GM21423 (cell line): ENCODE measurements at regions not wholly inside any gene's neighbourhood (a gene's known extent, or its start where the extent isn't known, plus 50 kb on each side); places are given as distances from the start of the nearest gene placed in this dataset.
"Not testable (repeated sequence)": the region's sequence is repeated elsewhere in the genome, so short reads cannot be mapped to it uniquely, and the experiment has no call there.

Experiments
- ATAC-seq: cut with Tn5 transposase; IDR thresholded peaks from one replicate; pipeline ENCODE4 v1.9.1; 2021; ENCODE audit warnings: mild to moderate bottlenecking, moderate library complexity; ENCODE audit not compliant: unreplicated experiment

DNA sequence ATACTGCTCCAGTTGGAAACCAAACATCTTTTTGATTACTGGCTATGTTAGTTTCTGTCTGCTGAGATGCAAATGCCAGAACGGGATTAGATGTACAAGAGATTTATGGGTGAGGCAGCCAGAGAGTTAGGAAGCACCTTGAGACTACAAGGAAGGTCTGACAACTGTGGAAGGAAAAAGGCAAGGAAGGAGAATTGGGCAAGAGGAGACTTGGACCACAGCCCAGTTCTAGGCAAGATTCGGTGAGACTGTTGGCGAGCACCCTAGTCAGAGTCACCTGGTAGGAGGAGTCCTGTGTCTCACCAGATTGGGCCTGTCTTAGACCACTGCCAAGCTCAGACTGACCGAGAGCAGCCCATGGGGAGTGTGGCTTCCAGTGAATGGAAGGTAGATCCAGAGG lies 91.8 kb upstream of the F13A1 start:
- no peak for ATAC-seq

GRCh38 chr6:6412700-6413099 lies 92.2 kb upstream of the F13A1 start:
- no peak for ATAC-seq

DNA sequence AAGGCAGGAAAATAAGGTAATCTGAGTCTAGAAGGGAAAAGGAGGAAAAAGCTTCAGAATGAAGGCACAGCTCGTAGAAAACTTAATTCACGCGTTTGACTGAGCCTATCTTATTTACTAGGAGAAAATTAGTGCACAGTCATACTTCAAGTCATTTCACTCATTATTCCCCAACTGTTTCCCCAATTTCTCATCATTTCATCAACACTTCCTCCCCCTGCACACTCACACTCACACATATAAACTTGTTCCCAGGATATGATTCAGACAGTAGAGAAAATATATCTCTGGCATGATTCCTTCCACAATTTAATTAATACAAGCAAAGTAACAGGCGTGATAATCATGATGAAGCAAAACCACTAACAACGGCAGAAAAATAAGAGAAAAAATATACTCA lies 94.5 kb upstream of the F13A1 start:
- no peak for ATAC-seq

GRCh38 chr6:6417475-6417874 lies 97.0 kb upstream of the F13A1 start:
- ATAC-seq = no peak

DNA sequence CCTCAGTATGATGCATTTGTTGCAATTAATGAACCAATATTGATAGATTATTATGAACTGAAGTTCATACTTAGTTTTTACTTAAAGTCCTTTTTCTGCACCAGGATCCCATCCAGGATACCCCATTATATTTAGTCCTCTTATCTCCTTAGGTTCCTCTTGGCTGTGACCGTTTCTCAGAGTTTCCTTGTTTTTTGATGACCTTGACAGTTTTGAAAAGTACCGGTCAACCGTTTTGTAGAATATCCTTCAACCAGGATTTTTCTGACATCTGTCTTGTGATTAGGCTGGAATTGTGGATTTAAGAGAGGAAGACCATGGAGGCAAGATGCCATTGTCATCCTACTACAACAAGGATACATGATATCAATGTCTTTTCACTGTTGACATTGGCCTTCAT lies 98.0 kb upstream of the F13A1 start:
- ATAC-seq = no peak

DNA sequence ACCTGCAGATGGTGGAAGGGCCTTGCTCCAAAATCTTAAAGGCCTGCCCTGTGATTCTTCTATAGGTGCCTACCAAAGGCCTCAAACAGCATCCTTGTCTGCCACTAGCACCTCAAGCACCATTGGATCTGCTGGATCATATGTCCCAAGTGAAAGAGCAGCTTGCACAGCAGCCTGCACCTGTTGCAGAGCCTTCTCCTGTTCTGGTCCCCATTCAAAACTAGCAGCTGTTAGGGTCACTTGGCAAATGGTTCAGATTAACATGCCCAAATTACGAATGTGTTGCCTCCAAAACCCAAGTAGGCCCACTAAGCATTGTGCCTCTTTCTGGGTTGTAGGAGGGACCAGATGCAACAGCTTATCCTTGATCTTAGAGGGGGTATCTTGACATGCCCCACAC lies 99.6 kb upstream of the F13A1 start:
- no peak for ATAC-seq

DNA sequence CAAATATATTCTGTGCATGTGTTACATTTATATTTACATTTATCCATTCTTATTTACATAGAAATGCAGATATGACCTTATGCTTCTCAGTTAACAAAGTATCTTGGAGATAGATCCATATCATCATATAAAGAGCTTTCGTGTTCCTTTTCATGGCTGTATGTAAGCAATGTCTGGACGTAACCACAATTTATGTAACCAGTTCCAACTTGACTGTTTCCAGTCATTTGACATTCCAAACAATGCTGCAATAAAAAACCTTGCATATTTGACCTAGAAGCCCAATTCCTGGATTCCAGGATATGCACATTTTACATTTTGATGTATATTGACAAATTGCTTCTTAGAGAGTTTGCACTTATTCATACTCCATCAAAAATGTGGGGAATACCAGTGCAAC lies 113.7 kb upstream of the F13A1 start:
- no peak for ATAC-seq

DNA sequence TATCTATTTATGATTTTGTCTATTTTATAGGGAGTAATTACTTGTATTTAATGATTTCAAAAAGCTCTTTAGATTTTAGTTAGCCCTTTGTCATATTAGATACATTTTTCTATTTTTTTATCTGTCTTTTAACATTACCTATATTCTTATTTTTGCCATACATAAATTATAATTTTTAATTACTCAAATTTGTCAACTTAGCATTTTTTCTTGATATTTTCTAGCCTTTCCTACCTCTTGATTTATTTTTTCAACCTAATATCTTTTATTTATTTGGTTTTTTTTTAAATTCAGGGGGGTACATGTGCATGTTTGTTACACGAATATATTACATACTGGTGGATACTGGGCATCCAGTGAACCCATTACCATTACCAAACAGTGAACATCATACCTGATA lies 114.3 kb upstream of the F13A1 start:
- no peak for ATAC-seq

DNA sequence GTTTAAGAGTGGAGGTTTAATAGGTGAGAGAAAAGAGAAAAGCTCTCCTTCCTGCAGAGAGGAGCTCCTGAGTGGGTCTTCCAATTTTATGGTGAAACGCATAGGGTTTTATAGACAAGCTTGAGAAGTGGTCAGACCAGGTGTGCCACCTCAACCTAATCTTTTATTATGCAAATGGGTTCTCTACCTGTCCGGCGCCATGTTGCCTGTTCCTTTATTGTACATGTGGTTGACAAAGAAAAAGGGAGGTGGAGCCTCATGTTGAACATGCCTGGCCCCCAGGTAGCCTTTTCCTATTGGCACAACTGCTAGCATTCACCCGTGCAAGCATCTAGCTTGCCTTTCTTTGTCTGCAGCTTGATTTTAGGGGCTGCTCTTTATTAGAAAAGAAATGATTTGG lies 115.9 kb upstream of the F13A1 start:
- ATAC-seq = no peak

- no peak for ATAC-seq
Observed at GRCh38 chr6:6436946-6437345, 116.5 kb upstream of the F13A1 start.

GRCh38 chr6:6438286-6438685 lies 117.8 kb upstream of the F13A1 start:
- ATAC-seq = no peak

- no peak for ATAC-seq
Observed at GRCh38 chr6:6439778-6440177, 119.3 kb upstream of the F13A1 start.

GRCh38 chr6:6452002-6452401 lies 131.5 kb upstream of the F13A1 start:
- no peak for ATAC-seq

- no peak for ATAC-seq
Observed at GRCh38 chr6:6453186-6453585, 132.7 kb upstream of the F13A1 start.

- no peak for ATAC-seq
Observed at GRCh38 chr6:6455272-6455671, 133.2 kb upstream of the LY86 start.

DNA sequence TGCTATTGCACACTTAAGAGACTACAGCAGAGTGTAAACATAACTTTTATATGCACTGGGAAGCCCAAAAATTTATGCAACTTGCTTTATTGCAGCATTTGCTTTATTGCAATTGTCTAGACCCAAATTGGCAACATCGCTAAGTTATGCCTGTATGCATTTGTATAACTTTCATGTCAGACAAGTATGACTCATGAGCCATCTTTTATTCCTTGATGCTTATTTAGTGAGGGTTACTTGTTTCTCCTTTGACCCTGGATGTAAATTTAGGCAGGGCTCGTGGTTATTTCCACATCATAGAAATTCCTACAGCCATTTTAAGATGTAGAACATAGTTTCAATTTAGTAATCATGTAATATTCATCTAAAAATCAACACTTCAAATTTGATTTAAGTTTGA lies 130.3 kb upstream of the LY86 start:
- ATAC-seq = no peak

DNA sequence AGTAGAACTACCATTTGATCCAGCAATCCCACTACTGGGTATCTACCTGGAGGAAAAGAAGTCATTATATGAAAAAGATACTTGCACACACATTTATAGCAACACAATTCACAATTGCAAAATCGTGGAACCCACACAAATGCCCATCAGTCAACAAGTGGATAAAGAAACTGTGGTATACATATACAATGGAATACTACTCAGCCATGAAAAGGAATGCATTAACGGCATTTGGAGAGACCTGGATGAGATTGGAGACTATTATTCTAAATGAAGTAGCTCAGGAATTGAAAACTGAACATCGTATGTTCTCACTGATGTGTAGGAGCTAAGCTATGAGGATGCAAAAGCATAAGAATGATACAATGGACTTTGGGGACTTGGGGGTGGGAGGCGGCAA lies 128.6 kb upstream of the LY86 start:
- ATAC-seq = not testable (repeated sequence)

- no peak for ATAC-seq
Observed at GRCh38 chr6:6460416-6460815, 128.1 kb upstream of the LY86 start.

- ATAC-seq = no peak
Observed at GRCh38 chr6:6461138-6461537, 127.4 kb upstream of the LY86 start.

GRCh38 chr6:6466967-6467761 lies 121.4 kb upstream of the LY86 start:
- ATAC-seq = no peak

GRCh38 chr6:6469074-6469473 lies 119.4 kb upstream of the LY86 start:
- no peak for ATAC-seq

DNA sequence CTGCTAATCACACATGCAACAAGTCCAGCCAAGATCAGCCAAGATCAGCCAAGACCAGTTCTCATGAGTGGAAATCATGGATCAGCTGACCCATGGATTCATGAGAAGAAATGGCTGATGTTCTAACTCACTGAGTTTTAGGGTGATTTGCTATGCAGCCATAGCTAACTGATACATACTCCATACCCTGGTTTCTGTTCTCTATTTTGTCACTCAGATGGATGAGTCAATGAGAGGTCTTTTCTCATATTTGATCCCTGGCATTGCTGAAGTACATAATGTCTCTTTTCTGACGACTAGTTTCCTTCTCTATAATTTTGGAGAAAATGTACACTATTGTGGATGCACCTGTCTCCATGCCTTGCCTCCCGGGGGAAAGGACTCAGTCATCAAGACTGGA lies 118.4 kb upstream of the LY86 start:
- no peak for ATAC-seq

DNA sequence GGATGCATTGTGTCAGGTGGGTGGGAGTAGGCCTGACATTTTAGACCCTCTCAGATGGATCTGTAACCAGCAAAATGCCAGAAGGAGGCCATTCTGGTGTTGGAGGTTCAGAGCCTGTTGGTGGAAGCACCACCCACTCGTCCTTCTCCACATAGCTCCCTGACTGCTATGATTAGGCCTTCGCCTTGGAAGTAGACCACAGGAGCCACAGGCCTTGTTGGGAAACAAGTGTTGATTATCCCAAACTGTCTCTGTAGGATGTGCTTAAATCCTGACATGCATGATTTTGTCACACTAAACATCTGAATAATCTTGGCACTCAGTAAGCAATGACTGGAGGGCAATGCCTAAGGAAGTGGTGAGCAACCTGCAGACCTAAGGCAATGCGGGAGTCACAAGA lies 117.2 kb upstream of the LY86 start:
- no peak for ATAC-seq
